SW480 (cell line): ENCODE measurements at regions not wholly inside any gene's neighbourhood (a gene's known extent, or its start where the extent isn't known, plus 50 kb on each side); places are given as distances from the start of the nearest gene placed in this dataset.
A peak's percentile ranks its signal among the peaks of the same experiment; 100 is the strongest.
"Not testable (repeated sequence)": the region's sequence is repeated elsewhere in the genome, so short reads cannot be mapped to it uniquely, and the experiment has no call there.

ENCODE experiments used
- DNase-seq: peaks from one replicate; pipeline ENCODE4 v3.0.0-alpha.2; 2016; ENCODE audit warnings: low spot score

- no peak for DNase-seq
These were observed 601.0 kb downstream of the TMA16 start for GRCh38 chr4:164095313-164096110.

- no peak for DNase-seq
These were observed 602.5 kb downstream of the TMA16 start for GRCh38 chr4:164096766-164097518.

DNA sequence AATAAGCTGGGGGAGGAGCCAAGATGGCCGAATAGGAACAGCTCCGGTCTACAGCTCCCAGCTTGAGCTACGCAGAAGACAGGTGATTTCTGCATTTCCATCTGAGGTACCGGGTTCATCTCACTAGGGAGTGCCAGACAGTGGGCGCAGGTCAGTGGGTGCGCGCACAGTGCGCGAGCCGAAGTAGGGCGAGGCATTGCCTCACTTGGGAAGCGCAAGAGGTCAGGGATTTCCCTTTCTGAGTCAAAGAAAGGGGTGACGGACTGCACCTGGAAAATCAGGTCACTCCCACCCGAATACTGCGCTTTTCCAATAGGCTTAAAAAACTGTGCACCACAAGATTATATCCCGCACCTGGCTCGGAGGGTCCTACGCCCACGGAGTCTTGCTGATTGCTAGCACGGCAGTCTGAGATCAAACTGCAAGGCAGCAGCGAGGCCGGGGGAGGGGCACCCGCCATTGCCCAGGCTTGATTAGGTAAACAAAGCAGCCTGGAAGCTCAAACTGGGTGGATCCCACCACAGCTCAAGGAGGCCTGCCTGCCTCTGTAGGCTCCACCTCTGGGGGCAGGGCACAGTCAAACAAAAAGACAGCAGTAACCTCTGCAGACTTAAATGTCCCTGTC lies 606.4 kb downstream of the TMA16 start:
- not testable (repeated sequence) for DNase-seq

DNA sequence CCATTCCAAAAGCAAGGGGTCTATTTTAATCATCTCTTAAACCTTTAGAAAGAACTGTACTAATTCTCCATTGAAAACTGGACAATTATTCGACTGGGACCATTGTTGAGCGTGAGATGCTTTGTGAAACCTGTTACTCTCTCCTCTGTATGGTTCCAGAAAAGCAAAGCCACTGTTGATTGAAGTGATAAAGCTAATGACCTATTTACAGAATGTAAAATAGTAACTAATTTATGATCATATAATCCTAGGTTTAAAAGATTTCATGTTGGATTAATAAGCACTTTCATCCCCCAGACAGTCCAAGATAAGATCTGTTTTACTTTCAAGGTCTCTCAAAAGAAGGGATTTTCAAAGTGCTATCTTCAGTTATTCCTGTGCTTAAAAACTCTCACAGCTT lies 614.5 kb downstream of the TMA16 start:
- no peak for DNase-seq

DNA sequence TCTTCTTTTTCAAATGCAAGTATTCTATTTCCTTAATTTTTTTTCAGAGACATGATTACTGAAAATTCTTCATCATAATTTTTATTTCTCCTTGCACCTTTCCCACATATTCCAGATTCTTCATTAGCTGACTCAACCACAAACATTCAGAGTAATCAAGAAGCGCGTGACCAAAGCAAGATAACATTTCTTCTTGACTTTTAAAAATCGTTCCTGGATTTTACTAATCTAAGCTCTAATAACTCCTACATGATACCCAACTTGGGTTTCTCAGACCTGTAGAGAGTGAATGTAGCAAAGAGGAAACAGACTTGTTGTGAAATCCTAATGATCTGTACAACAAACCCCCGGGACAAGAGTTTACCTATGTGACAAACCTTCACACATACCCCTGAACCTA lies 615.0 kb downstream of the TMA16 start:
- no peak for DNase-seq

- no peak for DNase-seq
These were observed 620.7 kb downstream of the TMA16 start for GRCh38 chr4:164115236-164115635.

GRCh38 chr4:164116286-164116685 lies 621.8 kb downstream of the TMA16 start:
- DNase-seq, result no peak

GRCh38 chr4:164134388-164134787 lies 619.5 kb upstream of the SMIM31 start:
- DNase-seq, result no peak

GRCh38 chr4:164136180-164136616 lies 617.7 kb upstream of the SMIM31 start:
- peak; percentile 3 for DNase-seq

DNA sequence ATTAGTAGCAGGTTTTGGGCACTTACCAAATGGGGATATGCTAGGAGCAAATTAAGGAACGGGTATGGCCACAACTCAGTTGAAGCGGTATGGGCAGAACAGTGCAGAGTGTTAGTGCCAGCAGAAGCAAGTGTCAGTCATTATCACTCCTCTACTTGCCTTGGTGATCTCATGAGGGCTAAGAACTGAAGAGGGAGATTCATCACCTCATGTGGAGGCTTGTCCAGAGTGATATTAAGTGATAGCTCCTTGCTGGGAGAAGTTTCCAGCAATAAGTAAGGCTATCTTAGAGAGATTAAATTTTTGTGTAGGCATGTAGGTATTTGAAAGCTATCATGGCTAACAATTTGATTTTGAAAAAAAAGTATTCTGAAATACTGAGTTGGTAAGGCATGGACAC lies 615.4 kb upstream of the SMIM31 start:
- no peak for DNase-seq

- no peak for DNase-seq
These were observed 614.6 kb upstream of the SMIM31 start for GRCh38 chr4:164139291-164139690.

DNA sequence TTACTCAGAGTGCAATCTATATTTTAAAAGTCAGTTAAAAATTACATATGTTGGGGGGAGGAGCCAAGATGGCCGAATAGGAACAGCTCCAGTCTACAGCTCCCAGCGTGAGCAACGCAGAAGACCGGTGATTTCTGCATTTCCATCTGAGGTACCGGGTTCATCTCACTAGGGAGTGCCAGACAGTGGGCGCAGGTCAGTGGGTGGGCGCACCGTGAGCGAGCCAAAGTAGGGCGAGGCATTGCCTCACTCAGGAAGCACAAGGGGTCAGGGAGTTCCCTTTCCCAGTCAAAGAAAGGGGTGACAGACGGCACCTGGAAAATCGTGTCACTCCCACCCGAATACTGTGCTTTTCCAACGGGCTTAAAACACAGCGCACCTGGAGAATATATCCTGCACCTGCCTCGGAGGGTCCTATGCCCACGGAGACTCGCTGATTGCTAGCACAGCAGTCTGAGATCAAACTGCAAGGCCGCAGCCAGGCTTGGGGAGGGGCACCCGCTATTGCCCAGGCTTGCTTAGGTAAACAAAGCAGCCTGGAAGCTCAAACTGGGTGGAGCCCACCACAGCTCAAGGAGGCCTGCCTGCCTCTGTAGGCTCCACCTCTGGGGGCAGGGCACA lies 612.1 kb upstream of the SMIM31 start:
- not testable (repeated sequence) for DNase-seq

- DNase-seq, result no peak
These were observed 599.5 kb upstream of the SMIM31 start for GRCh38 chr4:164154416-164154815.

- no peak for DNase-seq
These were observed 584.3 kb upstream of the SMIM31 start for GRCh38 chr4:164169591-164169990.

DNA sequence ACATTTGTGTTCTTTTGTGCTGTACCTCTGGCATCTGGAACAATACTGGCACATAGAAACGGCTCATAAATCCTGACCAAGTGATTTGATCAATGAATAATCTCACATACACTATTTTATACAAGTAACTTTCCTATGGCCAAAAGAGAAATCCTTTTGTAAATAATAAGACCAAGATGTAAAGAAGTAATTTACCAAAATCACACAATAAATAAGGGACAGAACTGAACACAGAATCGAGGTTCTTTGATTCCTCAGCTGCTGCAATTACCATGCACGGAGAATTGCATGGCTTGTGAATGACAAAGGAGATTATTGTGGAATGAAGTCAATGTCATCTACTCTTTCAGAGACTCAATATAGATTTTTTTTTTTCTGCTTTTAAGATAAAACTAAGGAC lies 576.8 kb upstream of the SMIM31 start:
- DNase-seq, result no peak

GRCh38 chr4:164177753-164178152 lies 576.2 kb upstream of the SMIM31 start:
- no peak for DNase-seq

GRCh38 chr4:164188236-164188635 lies 565.7 kb upstream of the SMIM31 start:
- no peak for DNase-seq

GRCh38 chr4:164192844-164193243 lies 561.1 kb upstream of the SMIM31 start:
- DNase-seq, result no peak

- no peak for DNase-seq
These were observed 560.3 kb upstream of the SMIM31 start for GRCh38 chr4:164193676-164194075.

- DNase-seq, result no peak
These were observed 556.4 kb upstream of the SMIM31 start for GRCh38 chr4:164197556-164197955.

GRCh38 chr4:164203476-164203875 lies 550.5 kb upstream of the SMIM31 start:
- DNase-seq, result no peak

GRCh38 chr4:164204434-164204833 lies 549.5 kb upstream of the SMIM31 start:
- DNase-seq, result no peak

DNA sequence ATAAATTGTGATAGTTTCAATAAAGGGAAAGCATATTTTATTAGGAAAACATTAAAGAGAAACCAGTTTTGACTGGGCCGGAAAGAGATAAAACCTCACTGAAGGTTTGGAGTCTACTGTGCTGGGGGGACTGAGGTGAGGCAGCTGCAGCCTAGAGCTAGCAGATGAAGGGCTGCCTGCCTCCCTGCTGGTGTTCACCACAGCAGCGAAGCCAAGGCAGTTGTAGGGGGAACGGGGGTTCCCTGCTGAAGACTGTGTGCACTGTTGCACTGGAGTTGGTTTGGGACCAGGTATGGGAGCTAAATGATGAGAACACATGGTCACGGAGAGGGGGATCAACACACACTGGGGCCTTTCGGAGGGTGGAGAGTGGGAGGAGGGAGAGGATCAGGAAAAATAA lies 546.5 kb upstream of the SMIM31 start:
- DNase-seq, result no peak
